ENCODE measurements at regions not wholly inside any gene's neighbourhood (a gene's known extent, or its start where the extent isn't known, plus 50 kb on each side); places are given as distances from the start of the nearest gene placed in this dataset.

DNA sequence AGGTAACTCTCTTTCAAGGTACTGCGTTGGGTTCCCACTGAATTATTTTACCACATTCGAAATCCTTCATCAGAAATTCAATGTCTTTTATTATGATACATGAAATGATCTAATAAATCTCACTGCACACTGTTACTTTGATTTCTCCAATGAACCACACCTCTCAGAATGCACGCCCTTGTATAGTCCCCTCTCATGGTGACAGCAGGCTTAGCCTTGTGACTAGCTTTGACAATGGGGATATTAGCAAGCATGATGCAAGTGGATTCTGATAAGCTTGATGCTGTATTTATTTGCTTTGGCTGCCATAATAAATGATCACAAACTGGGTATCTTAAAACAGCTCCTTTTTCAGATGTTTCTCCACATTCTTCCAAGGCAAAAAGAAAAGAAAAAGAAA, 100.4 kb upstream of the ETV6 start:
- TF ChIP-seq, protein P1, sequence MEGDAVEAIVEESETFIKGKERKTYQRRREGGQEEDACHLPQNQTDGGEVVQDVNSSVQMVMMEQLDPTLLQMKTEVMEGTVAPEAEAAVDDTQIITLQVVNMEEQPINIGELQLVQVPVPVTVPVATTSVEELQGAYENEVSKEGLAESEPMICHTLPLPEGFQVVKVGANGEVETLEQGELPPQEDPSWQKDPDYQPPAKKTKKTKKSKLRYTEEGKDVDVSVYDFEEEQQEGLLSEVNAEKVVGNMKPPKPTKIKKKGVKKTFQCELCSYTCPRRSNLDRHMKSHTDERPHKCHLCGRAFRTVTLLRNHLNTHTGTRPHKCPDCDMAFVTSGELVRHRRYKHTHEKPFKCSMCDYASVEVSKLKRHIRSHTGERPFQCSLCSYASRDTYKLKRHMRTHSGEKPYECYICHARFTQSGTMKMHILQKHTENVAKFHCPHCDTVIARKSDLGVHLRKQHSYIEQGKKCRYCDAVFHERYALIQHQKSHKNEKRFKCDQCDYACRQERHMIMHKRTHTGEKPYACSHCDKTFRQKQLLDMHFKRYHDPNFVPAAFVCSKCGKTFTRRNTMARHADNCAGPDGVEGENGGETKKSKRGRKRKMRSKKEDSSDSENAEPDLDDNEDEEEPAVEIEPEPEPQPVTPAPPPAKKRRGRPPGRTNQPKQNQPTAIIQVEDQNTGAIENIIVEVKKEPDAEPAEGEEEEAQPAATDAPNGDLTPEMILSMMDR (IDR thresholded peaks at IDR 0.05; ENCODE audit: unreplicated experiment in 3 of 3), result no peak
- Mint-ChIP-seq H3K9me3 (no peaks in the 10 kb centered on the region), H3K36me3 (ENCODE audit: low read depth) (no peaks in the 10 kb centered on the region), H3K27ac (no peak overlapping the region), H3K27me3 (ENCODE audit: low read depth) (no peaks in the 10 kb centered on the region), H3K4me3 (no peak overlapping the region), H3K4me1 (peaks cover 12% of the 10 kb centered on the region)

DNA sequence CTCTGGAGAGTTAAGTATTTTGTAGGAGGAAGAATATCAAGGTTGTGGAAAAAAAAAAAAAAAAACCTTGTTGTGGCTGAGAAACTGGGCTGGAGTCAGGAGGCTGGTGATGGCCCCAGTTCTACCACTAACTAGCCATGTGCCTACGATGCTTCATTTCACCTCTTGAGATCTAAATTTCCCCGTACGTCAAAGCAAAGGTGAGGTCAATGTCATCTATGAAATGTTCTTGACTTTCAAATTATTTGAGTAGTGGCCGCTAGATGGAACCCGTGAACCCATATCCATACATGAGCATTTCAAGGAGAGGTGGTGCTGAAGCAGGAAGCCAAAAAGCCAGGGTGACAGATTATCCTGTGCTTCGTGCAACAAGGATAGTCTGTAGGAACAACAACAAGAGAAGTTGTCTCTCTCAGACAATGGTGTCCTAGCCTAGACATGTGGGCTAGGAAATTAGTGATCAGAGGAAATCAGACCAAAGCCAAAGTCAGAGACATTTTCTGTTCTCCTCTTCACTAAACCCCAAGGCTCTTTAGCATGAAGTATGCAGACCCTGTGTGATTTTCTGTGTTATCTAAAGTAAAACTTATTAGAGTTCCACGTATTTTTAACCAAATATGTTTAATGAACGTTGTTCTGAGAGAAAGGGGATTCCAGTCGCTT, 95.5 kb upstream of the ETV6 start:
- H3K4me3 Mint-ChIP-seq, result no peak overlapping the region
- no peaks in the 10 kb centered on the region for H3K36me3 Mint-ChIP-seq (ENCODE audit: low read depth)
- no peaks in the 10 kb centered on the region for H3K27me3 Mint-ChIP-seq (ENCODE audit: low read depth)
- TF ChIP-seq, protein P1 (IDR thresholded peaks at IDR 0.05; ENCODE audit: unreplicated experiment in 3 of 3), result peak; percentile 56 to 60 (median 58)
- no peak overlapping the region for H3K27ac Mint-ChIP-seq
- peaks cover 11% of the 10 kb centered on the region for H3K4me1 Mint-ChIP-seq
- no peaks in the 10 kb centered on the region for H3K9me3 Mint-ChIP-seq

DNA sequence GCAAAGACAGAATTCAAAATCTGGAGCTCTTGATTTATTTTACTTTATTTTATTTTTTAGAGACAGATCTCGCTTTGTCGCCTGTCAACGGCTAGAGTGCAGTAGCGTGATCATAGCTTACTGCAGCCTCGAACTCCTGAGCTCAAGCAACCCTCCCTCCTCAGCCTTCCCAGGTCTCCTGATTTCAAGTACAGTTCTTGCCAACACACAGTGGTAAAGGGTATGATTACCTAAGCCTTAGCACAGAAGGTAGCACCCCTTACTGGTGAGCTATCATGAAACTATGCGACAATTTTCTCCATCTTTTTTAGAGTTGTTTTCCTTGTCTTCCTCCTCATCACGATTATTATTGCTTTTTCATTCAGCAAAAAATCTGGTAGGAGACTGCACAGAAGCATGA, 94.3 kb upstream of the ETV6 start:
- TF ChIP-seq, protein P1 (IDR thresholded peaks at IDR 0.05; ENCODE audit: unreplicated experiment in 3 of 3), result no peak
- Mint-ChIP-seq H3K36me3 (ENCODE audit: low read depth) (no peaks in the 10 kb centered on the region), H3K4me3 (no peak overlapping the region), H3K9me3 (no peaks in the 10 kb centered on the region), H3K27ac (peak overlapping the region in 1 of 3 experiments; percentile 55), H3K27me3 (ENCODE audit: low read depth) (no peaks in the 10 kb centered on the region), H3K4me1 (peaks cover 11% of the 10 kb centered on the region)

DNA sequence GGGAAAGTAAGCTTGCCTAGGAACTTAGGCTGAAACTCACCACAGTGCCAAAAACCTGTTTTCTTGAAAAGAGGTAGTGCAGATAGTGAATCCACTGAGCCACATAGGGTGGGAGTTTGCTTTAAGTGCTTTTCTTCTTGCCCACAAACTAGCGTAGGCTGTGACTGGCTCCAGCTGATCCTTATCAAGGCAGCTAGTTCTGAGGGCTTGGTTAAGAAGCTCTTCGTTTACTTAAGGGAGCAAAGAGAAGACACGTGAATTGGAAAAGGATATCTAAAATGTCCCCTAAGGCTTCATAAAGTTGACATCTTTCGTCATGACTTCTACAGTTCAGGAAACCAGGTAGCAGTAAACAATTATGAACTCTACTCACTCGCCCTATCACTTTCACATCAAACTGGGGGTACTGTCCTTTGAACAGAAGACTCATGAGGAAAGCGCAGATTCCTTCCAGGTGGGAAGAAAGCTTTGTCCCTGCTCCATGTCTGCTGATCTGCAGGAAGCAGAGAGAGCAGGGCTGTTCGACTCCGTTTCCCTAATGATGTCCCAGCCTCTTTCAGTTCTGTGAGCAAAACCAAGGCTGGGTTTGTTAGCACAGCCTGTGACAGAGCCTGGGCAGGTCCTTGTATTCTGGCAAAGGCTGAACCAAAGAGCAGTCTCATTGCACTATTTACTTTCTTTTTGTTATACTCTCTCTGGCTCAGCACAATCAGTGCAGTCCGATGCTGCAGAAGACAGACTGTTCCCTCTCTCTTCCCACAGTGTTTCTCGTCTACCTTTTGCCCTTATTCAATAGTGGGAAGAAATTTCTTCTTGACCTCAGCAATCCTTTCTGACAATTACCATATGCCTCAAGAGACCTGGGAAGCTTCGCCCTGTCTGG, 93.5 kb upstream of the ETV6 start:
- TF ChIP-seq, protein P1 (IDR thresholded peaks at IDR 0.05; ENCODE audit: unreplicated experiment in 3 of 3), result no peak
- Mint-ChIP-seq H3K4me3 (peak overlapping the region in 2 of 3 experiments; percentile 6 to 40), H3K27ac (peak overlapping the region in 2 of 3 experiments; percentile 55 to 56), H3K4me1 (peaks cover 11% of the 10 kb centered on the region), H3K27me3 (ENCODE audit: low read depth) (no peaks in the 10 kb centered on the region), H3K36me3 (ENCODE audit: low read depth) (no peaks in the 10 kb centered on the region), H3K9me3 (no peaks in the 10 kb centered on the region)

DNA sequence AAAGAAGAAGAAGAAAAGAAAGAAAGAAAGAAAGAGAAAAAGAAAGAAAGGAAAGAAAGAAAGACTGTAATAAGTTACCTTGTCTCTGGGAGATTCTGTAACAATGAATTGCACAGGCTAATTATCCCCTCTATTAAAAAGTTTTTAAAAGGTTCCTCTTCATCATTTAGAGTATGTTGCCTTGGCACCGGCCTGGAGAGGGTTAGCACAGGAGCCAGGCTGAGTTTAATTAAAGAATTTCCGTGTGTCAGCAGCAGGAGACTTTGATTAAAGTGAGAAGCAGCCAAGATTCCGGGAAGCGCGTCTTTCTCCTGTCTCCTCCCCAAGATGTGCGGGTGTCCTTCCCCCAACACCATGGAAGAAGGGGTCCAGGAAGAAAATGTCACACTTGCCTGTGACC, 92.8 kb upstream of the ETV6 start:
- no peaks in the 10 kb centered on the region for H3K9me3 Mint-ChIP-seq
- peaks cover 11% of the 10 kb centered on the region for H3K4me1 Mint-ChIP-seq
- TF ChIP-seq, protein P1 (IDR thresholded peaks at IDR 0.05; ENCODE audit: unreplicated experiment in 3 of 3), result no peak
- peak overlapping the region in 2 of 3 experiments; percentile 6 to 40 for H3K4me3 Mint-ChIP-seq
- peak overlapping the region in 2 of 3 experiments; percentile 55 to 56 for H3K27ac Mint-ChIP-seq
- H3K27me3 Mint-ChIP-seq (ENCODE audit: low read depth), result no peaks in the 10 kb centered on the region
- no peaks in the 10 kb centered on the region for H3K36me3 Mint-ChIP-seq (ENCODE audit: low read depth)
